Tibial nerve (tissue), 4 donors: ENCODE measurements at regions not wholly inside any gene's neighbourhood (a gene's known extent, or its start where the extent isn't known, plus 50 kb on each side); places are given as distances from the start of the nearest gene placed in this dataset.
A peak's percentile ranks its signal among the peaks of the same experiment; 100 is the strongest.

Experiments
- DNase-seq, 2 donors: peaks; one replicate each; pipeline ENCODE4 v3.0.0-alpha.2; 2019; ENCODE audit warnings: low spot score in 2 of 2
- H3K27ac ChIP-seq, 4 donors: fragments of 200-600 bp; sonication (generic) in 3 of 4; one replicate each; pipeline ENCODE4 v1.5.1; 2017 to 2019; ENCODE audit warnings: mild to moderate bottlenecking in 1 of 4
- H3K27me3 ChIP-seq, 2 donors: fragments of 200-600 bp; sonication (generic) in 1 of 2; one replicate each; pipeline versions ENCODE4 v1.5.1 to v1.6.0; 2017 to 2019
- H3K36me3 ChIP-seq, 3 donors: fragments of 200-600 bp; sonication (generic); one replicate each; pipeline ENCODE4 v1.5.1; 2018 to 2019
- H3K4me1 ChIP-seq, 4 donors: fragments of 200-600 bp; sonication (generic) in 3 of 4; one replicate each; pipeline ENCODE4 v1.5.1; 2017 to 2019
- H3K4me3 ChIP-seq, 4 donors: fragments of 200-600 bp; sonication (generic) in 3 of 4; one replicate each; pipeline ENCODE4 v1.5.1; 2017 to 2019; ENCODE audit warnings: mild to moderate bottlenecking in 1 of 4, moderate library complexity in 1 of 4
- H3K9me3 ChIP-seq, 4 donors: fragments of 200-600 bp; sonication (generic) in 3 of 4; one replicate each; pipeline ENCODE4 v1.5.1; 2017 to 2019
- CTCF ChIP-seq, 5 experiments: fragments of 200-600 bp in 3 of 5; fragments of 450-650 bp in 2 of 5; sonication (generic) in 3 of 5; IDR thresholded peaks; one replicate each; pipeline ENCODE4 v1.5.1; 2016 to 2019; ENCODE audit warnings: antibody characterized with exemption in 5 of 5, mild to moderate bottlenecking in 3 of 5, moderate library complexity in 2 of 5
- EP300 ChIP-seq, 2 donors: sonication (generic); formaldehyde crosslinking; IDR thresholded peaks; one replicate each; pipeline ENCODE4 v1.6.1; 2017; ENCODE audit warnings: antibody characterized with exemption in 2 of 2, mild to moderate bottlenecking in 1 of 2
- POLR2A ChIP-seq, 2 donors: fragments of 450-650 bp; IDR thresholded peaks; one replicate each; pipeline ENCODE4 v1.6.1; 2017; ENCODE audit warnings: antibody characterized with exemption in 2 of 2, mild to moderate bottlenecking in 2 of 2, moderate library complexity in 2 of 2
- WGBS, 2 donors: methylation state at CpG; one replicate each; pipeline ENCODE4 v1.1.5; 2018; 5-methylcytosine and 5-hydroxymethylcytosine counted together

GRCh38 chr20:50429412-50429811 is 80.8 kb upstream of the PTPN1 start:
- no peak overlapping the region for H3K4me3 ChIP-seq
- H3K36me3 ChIP-seq, result no peaks in the 10 kb centered on the region
- peak overlapping the region in 2 of 4 donors; percentile 83 to 90 for H3K27ac ChIP-seq
- WGBS, 2 donors, result 57 to 69% methylated on average over 5 of the region's 5 CpGs
- TF ChIP-seq CTCF (IDR thresholded peaks at IDR 0.05) (no peak), POLR2A (IDR thresholded peaks at IDR 0.05) (no peak), EP300 (IDR thresholded peaks at IDR 0.05) (no peak)
- no peaks in the 10 kb centered on the region for H3K27me3 ChIP-seq
- no peaks in the 10 kb centered on the region for H3K9me3 ChIP-seq
- peaks cover 0 to 40% (median 11%) of the 10 kb centered on the region in 4 donors for H3K4me1 ChIP-seq
- DNase-seq, result no peak

- no peaks in the 10 kb centered on the region for H3K27me3 ChIP-seq
- TF ChIP-seq POLR2A (IDR thresholded peaks at IDR 0.05) (peak in 1 of 2 donors; percentile 7), CTCF (IDR thresholded peaks at IDR 0.05) (no peak), EP300 (IDR thresholded peaks at IDR 0.05) (no peak)
- 84 to 86% methylated on average over 9 of the region's 9 CpGs for WGBS, 2 donors
- peaks cover 0 to 40% (median 11%) of the 10 kb centered on the region in 4 donors for H3K4me1 ChIP-seq
- no peak overlapping the region for H3K4me3 ChIP-seq
- peak overlapping the region; percentile 73 to 90 (median 80) for H3K27ac ChIP-seq
- no peaks in the 10 kb centered on the region for H3K36me3 ChIP-seq
- no peak for DNase-seq
- H3K9me3 ChIP-seq, result no peaks in the 10 kb centered on the region
Measured at GRCh38 chr20:50431066-50431450, 79.1 kb upstream of the PTPN1 start.

- no peak overlapping the region for H3K4me3 ChIP-seq
- no peak for TF ChIP-seq CTCF (IDR thresholded peaks at IDR 0.05)
- TF ChIP-seq EP300 (IDR thresholded peaks at IDR 0.05), result no peak
- no peak for TF ChIP-seq POLR2A (IDR thresholded peaks at IDR 0.05)
Measured at GRCh38 chr20:50433001-50433761, 77.0 kb upstream of the PTPN1 start.

GRCh38 chr20:50434321-50434652 is 75.9 kb upstream of the PTPN1 start:
- peaks cover 0 to 25% (median 9%) of the 10 kb centered on the region in 4 donors for H3K4me1 ChIP-seq
- 94 to 96% methylated on average over 1 of the region's 1 CpG for WGBS, 2 donors
- TF ChIP-seq CTCF (IDR thresholded peaks at IDR 0.05) (no peak), POLR2A (IDR thresholded peaks at IDR 0.05) (no peak), EP300 (IDR thresholded peaks at IDR 0.05) (no peak)

More at GRCh38 chr20:50433001-50433761, 77.0 kb upstream of the PTPN1 start:
- Histone ChIP-seq H3K27me3 (no peaks in the 10 kb centered on the region), H3K9me3 (no peaks in the 10 kb centered on the region), H3K27ac (no peak overlapping the region), H3K4me1 (peaks cover 0 to 28% (median 9%) of the 10 kb centered on the region in 4 donors), H3K36me3 (no peaks in the 10 kb centered on the region)
- 87 to 92% methylated on average over 4 of the region's 4 CpGs for WGBS, 2 donors
- no peak for DNase-seq

GRCh38 chr20:50434653-50435396 is 75.4 kb upstream of the PTPN1 start:
- TF ChIP-seq EP300 (IDR thresholded peaks at IDR 0.05), result peak in 1 of 2 donors; percentile 71
- TF ChIP-seq POLR2A (IDR thresholded peaks at IDR 0.05), result no peak
- peaks cover 0 to 20% (median 6%) of the 10 kb centered on the region in 4 donors for H3K4me1 ChIP-seq
- no peaks in the 10 kb centered on the region for H3K27me3 ChIP-seq
- WGBS, 2 donors, result 53% methylated on average over 6 of the region's 6 CpGs
- no peaks in the 10 kb centered on the region for H3K9me3 ChIP-seq
- H3K36me3 ChIP-seq, result no peaks in the 10 kb centered on the region
- peak in 1 of 2 donors; percentile 44 for DNase-seq
- peak overlapping the region in 1 of 4 donors; percentile 23 for H3K27ac ChIP-seq
- H3K4me3 ChIP-seq, result no peak overlapping the region

More at GRCh38 chr20:50434321-50434652, 75.9 kb upstream of the PTPN1 start:
- Histone ChIP-seq H3K27ac (peak overlapping the region in 1 of 4 donors; percentile 23), H3K27me3 (no peaks in the 10 kb centered on the region), H3K36me3 (no peaks in the 10 kb centered on the region), H3K9me3 (no peaks in the 10 kb centered on the region), H3K4me3 (no peak overlapping the region)
- no peak for DNase-seq
